ENCODE measurements at regions not wholly inside any gene's neighbourhood (a gene's known extent, or its start where the extent isn't known, plus 50 kb on each side); places are given as distances from the start of the nearest gene placed in this dataset.
A peak's percentile ranks its signal among the peaks of the same experiment; 100 is the strongest.

GRCh38 chr10:92789067-92789466, 59.3 kb upstream of the EXOC6 start:
- 97% methylated on average over 7 of the region's 8 CpGs for WGBS (ENCODE audit: insufficient coverage)
- CTCF ChIA-PET: interaction anchor here (0.6 to 0.7 kb wide), 2 partner anchors 21 to 918 kb away, joined by 3 to 5 read pairs; no protein-coding TSS in a partner anchor

GRCh38 chr10:92789786-92790185, 58.5 kb upstream of the EXOC6 start:
- H3K4me3 ChIP-seq (ENCODE audit: control insufficient read depth in 1 of 7, extremely low read depth in 1 of 7, insufficient read depth in 4 of 7, low read depth in 2 of 7, low read length in 6 of 7): no peak overlapping the region
- ChIA-PET CTCF (no interaction called here), POLR2A (interaction anchor here (1.1 kb wide), 1 partner anchor 99 kb away, joined by 4 read pairs; no protein-coding TSS in a partner anchor)
- 67% methylated on average over 3 of the region's 4 CpGs for WGBS (ENCODE audit: insufficient coverage)
- no peak for DNase-seq
- H3K4me1 ChIP-seq (ENCODE audit: control extremely low read depth in 1 of 4, control insufficient read depth in 4 of 4, insufficient read depth in 4 of 4, low read length in 3 of 4): peaks cover 0 to 15% (median 3%) of the 10 kb centered on the region in 4 experiments
- H3K27ac ChIP-seq (ENCODE audit: insufficient read depth in 1 of 2, low read depth in 1 of 2, low read length in 2 of 2, poor library complexity in 1 of 2, severe bottlenecking in 2 of 2): no peak overlapping the region
- peaks cover 0 to 3% (median 0%) of the 10 kb centered on the region in 5 experiments for H3K9me3 ChIP-seq (ENCODE audit: control extremely low read depth in 1 of 5, control insufficient read depth in 4 of 5, insufficient read depth in 2 of 5, low read depth in 1 of 5, low read length in 4 of 5)
- no peaks in the 10 kb centered on the region for H3K27me3 ChIP-seq (replicated peaks in 2 of 5; ENCODE audit: control insufficient read depth in 4 of 5, insufficient read depth in 5 of 5, low read length in 4 of 5)
- H3K36me3 ChIP-seq (ENCODE audit: control insufficient read depth in 4 of 4, insufficient read depth in 4 of 4, low read length in 3 of 4): no peaks in the 10 kb centered on the region

More at GRCh38 chr10:92789067-92789466, 59.3 kb upstream of the EXOC6 start:
- Histone ChIP-seq H3K4me1 (ENCODE audit: control extremely low read depth in 1 of 4, control insufficient read depth in 4 of 4, insufficient read depth in 4 of 4, low read length in 3 of 4) (peaks cover 0 to 15% (median 3%) of the 10 kb centered on the region in 4 experiments), H3K36me3 (ENCODE audit: control insufficient read depth in 4 of 4, insufficient read depth in 4 of 4, low read length in 3 of 4) (no peaks in the 10 kb centered on the region), H3K27me3 (replicated peaks in 2 of 5; ENCODE audit: control insufficient read depth in 4 of 5, insufficient read depth in 5 of 5, low read length in 4 of 5) (no peaks in the 10 kb centered on the region), H3K4me3 (ENCODE audit: control insufficient read depth in 1 of 7, extremely low read depth in 1 of 7, insufficient read depth in 4 of 7, low read depth in 2 of 7, low read length in 6 of 7) (no peak overlapping the region), H3K27ac (ENCODE audit: insufficient read depth in 1 of 2, low read depth in 1 of 2, low read length in 2 of 2, poor library complexity in 1 of 2, severe bottlenecking in 2 of 2) (no peak overlapping the region), H3K9me3 (ENCODE audit: control extremely low read depth in 1 of 5, control insufficient read depth in 4 of 5, insufficient read depth in 2 of 5, low read depth in 1 of 5, low read length in 4 of 5) (peaks cover 0 to 3% (median 0%) of the 10 kb centered on the region in 5 experiments)
- POLR2A ChIA-PET: interaction anchor here (1.1 kb wide), 1 partner anchor 98 kb away, joined by 4 read pairs; no protein-coding TSS in a partner anchor
- no peak for DNase-seq

DNA sequence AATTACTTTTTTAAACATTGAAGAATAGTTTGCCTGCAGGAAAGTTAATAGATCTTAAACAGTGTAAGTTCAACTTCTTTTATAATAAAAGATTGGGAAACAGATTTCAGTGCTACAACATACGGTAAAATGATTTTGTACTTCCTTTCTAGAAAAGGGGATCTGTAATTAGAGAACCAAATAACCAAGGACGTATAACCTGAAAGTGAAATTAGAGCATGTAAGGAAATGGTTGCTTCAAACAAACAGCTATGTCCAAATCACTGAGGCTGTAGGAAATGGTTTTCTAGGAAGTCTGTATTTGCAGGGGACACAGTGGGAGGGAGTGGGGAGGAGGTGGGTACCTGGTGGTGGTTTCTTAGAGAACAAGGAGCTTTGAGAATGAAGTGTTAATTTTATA, 57.9 kb upstream of the EXOC6 start:
- DNase-seq: peak; percentile 22 to 58 (median 48)
- H3K27me3 ChIP-seq (replicated peaks in 2 of 5; ENCODE audit: control insufficient read depth in 4 of 5, insufficient read depth in 5 of 5, low read length in 4 of 5): no peaks in the 10 kb centered on the region
- H3K27ac ChIP-seq (ENCODE audit: insufficient read depth in 1 of 2, low read depth in 1 of 2, low read length in 2 of 2, poor library complexity in 1 of 2, severe bottlenecking in 2 of 2): no peak overlapping the region
- H3K4me3 ChIP-seq (ENCODE audit: control insufficient read depth in 1 of 7, extremely low read depth in 1 of 7, insufficient read depth in 4 of 7, low read depth in 2 of 7, low read length in 6 of 7): peak overlapping the region in 1 of 7 experiments; percentile 52
- POLR2A ChIA-PET: no interaction called here
- WGBS (ENCODE audit: insufficient coverage): 0% methylated on average over 1 of the region's 2 CpGs
- H3K9me3 ChIP-seq (ENCODE audit: control extremely low read depth in 1 of 5, control insufficient read depth in 4 of 5, insufficient read depth in 2 of 5, low read depth in 1 of 5, low read length in 4 of 5): peaks cover 0 to 3% (median 0%) of the 10 kb centered on the region in 5 experiments
- peaks cover 0 to 15% (median 3%) of the 10 kb centered on the region in 4 experiments for H3K4me1 ChIP-seq (ENCODE audit: control extremely low read depth in 1 of 4, control insufficient read depth in 4 of 4, insufficient read depth in 4 of 4, low read length in 3 of 4)
- CTCF ChIA-PET: no interaction called here
- no peaks in the 10 kb centered on the region for H3K36me3 ChIP-seq (ENCODE audit: control insufficient read depth in 4 of 4, insufficient read depth in 4 of 4, low read length in 3 of 4)

DNA sequence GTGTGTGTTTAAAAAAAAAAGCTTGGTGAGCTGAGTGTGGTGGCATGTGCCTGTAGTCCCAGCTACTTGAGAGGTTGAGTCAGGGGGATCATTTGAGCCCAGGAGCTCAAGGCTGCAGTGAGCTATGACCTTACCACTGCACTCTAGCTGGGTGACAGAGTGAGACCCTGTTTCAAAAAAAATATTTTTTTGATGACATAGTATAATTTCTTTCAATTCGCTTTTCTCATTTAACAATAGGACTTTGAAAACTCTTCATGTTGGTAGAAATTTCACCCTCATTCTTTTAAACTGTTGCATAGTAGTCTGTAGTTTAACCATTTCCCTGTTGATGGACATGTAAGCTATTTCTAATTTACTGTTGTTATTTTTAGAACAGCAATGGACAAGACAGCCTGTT, 55.7 kb upstream of the EXOC6 start:
- Histone ChIP-seq H3K4me3 (ENCODE audit: control insufficient read depth in 1 of 7, extremely low read depth in 1 of 7, insufficient read depth in 4 of 7, low read depth in 2 of 7, low read length in 6 of 7) (no peak overlapping the region), H3K36me3 (ENCODE audit: control insufficient read depth in 4 of 4, insufficient read depth in 4 of 4, low read length in 3 of 4) (no peaks in the 10 kb centered on the region), H3K9me3 (ENCODE audit: control extremely low read depth in 1 of 5, control insufficient read depth in 4 of 5, insufficient read depth in 2 of 5, low read depth in 1 of 5, low read length in 4 of 5) (peaks cover 0 to 3% (median 0%) of the 10 kb centered on the region in 5 experiments), H3K4me1 (ENCODE audit: control extremely low read depth in 1 of 4, control insufficient read depth in 4 of 4, insufficient read depth in 4 of 4, low read length in 3 of 4) (peaks cover 0 to 15% (median 3%) of the 10 kb centered on the region in 4 experiments), H3K27ac (ENCODE audit: insufficient read depth in 1 of 2, low read depth in 1 of 2, low read length in 2 of 2, poor library complexity in 1 of 2, severe bottlenecking in 2 of 2) (no peak overlapping the region), H3K27me3 (replicated peaks in 2 of 5; ENCODE audit: control insufficient read depth in 4 of 5, insufficient read depth in 5 of 5, low read length in 4 of 5) (no peaks in the 10 kb centered on the region)
- WGBS (ENCODE audit: insufficient coverage): no CpG with 5 or more reads among the region's 1 CpG
- CTCF ChIA-PET: interaction anchor here (0.9 kb wide), 1 partner anchor 35 kb away, joined by 4 read pairs; no protein-coding TSS in a partner anchor
- POLR2A ChIA-PET: interaction anchor here (0.6 kb wide), 2 partner anchors 14 to 82 kb away, joined by 4 to 5 read pairs; no protein-coding TSS in a partner anchor
- no peak for DNase-seq
